H1 (cell line): ENCODE measurements at regions not wholly inside any gene's neighbourhood (a gene's known extent, or its start where the extent isn't known, plus 50 kb on each side); places are given as distances from the start of the nearest gene placed in this dataset.

ENCODE experiments used
- CBX8 ChIP-seq: fragments of 300-800, 300-1000 bp; sonication (generic); IDR thresholded peaks from 2 replicates; pipeline ENCODE4 v1.7.1; 2016; ENCODE audit warnings: low read depth, low read length, borderline replicate concordance
- CHD7 ChIP-seq: fragments of 300-600 bp; sonication (generic); IDR thresholded peaks from 2 replicates; pipeline ENCODE4 v1.7.1; 2012; ENCODE audit warnings: low read length, moderate library complexity, mild to moderate bottlenecking, inconsistent platforms; ENCODE audit not compliant: insufficient replicate concordance
- JUN ChIP-seq: IDR thresholded peaks from 2 replicates; pipeline ENCODE4 v1.6.1; 2011; ENCODE audit warnings: low read depth, mild to moderate bottlenecking, improper control_type of control experiment, low read length
- POLR2A ChIP-seq, 2 experiments: IDR thresholded peaks; 1 replicate in 1 of 2; 2 replicates in 1 of 2; pipeline ENCODE4 v1.6.1; 2011; ENCODE audit warnings: low read depth in 2 of 2, low read length in 2 of 2, mild to moderate bottlenecking in 2 of 2; ENCODE audit errors: control extremely low read depth in 1 of 2
- RFX5 ChIP-seq: IDR thresholded peaks from 2 replicates; pipeline ENCODE4 v1.6.1; 2011; ENCODE audit warnings: low read depth, low read length, improper control_type of control experiment, borderline replicate concordance
- RNF2 ChIP-seq: fragments of 200-900, 300-1000 bp; sonication (generic); IDR thresholded peaks from 2 replicates; pipeline ENCODE4 v1.7.1; 2016; ENCODE audit warnings: borderline replicate concordance, low read depth, mild to moderate bottlenecking, antibody characterized with exemption, low read length; ENCODE audit not compliant: poor library complexity, severe bottlenecking; ENCODE audit errors: missing control alignments
- SIRT6 ChIP-seq: IDR thresholded peaks from one replicate; pipeline ENCODE4 v1.7.1; 2012; ENCODE audit warnings: low read length, inconsistent platforms
- SP1 ChIP-seq: IDR thresholded peaks from 2 replicates; pipeline ENCODE4 v1.6.1; 2011; ENCODE audit warnings: low read depth, low read length
- SP4 ChIP-seq: IDR thresholded peaks from 2 replicates; pipeline ENCODE4 v1.6.1; 2012; ENCODE audit warnings: low read length, inconsistent platforms
- TBP ChIP-seq: IDR thresholded peaks from 2 replicates; pipeline ENCODE4 v1.6.1; 2011; ENCODE audit warnings: low read depth, low read length, improper control_type of control experiment
- USF2 ChIP-seq: IDR thresholded peaks from 2 replicates; pipeline ENCODE4 v1.6.1; 2011; ENCODE audit warnings: low read length, improper control_type of control experiment
- YY1 ChIP-seq: IDR thresholded peaks from 2 replicates; pipeline ENCODE4 v1.6.1; 2011; ENCODE audit warnings: low read depth, mild to moderate bottlenecking, low read length

- TF ChIP-seq CHD7 = no peak
- TF ChIP-seq JUN = no peak
- TF ChIP-seq POLR2A (IDR thresholded peaks at IDR 0.05; ENCODE audit: control extremely low read depth in 1 of 2, low read depth in 2 of 2, low read length in 2 of 2) = no peak
- no peak for TF ChIP-seq RNF2
- TF ChIP-seq SIRT6 = no peak
- TF ChIP-seq SP1 = no peak
- TF ChIP-seq YY1 = no peak
- no peak for TF ChIP-seq TBP
- TF ChIP-seq USF2 = no peak
- no peak for TF ChIP-seq SP4
- no peak for TF ChIP-seq CBX8
- TF ChIP-seq RFX5 = no peak
Measured at GRCh38 chr10:57188846-57189245, 827.8 kb upstream of the ZWINT start (continued).
